ENCODE measurements at regions not wholly inside any gene's neighbourhood (a gene's known extent, or its start where the extent isn't known, plus 50 kb on each side); places are given as distances from the start of the nearest gene placed in this dataset.

- Mint-ChIP-seq H3K9me3 (ENCODE audit: low read depth) (peaks cover 5% of the 10 kb centered on the region), H3K27ac (ENCODE audit: unreplicated experiment) (no peak overlapping the region), H3K27me3 (ENCODE audit: low read depth) (no peaks in the 10 kb centered on the region), H3K36me3 (ENCODE audit: low read depth) (peaks cover 2% of the 10 kb centered on the region), H3K4me1 (ENCODE audit: low read depth) (peaks cover 17% of the 10 kb centered on the region), H3K4me3 (ENCODE audit: unreplicated experiment) (no peak overlapping the region)
- no peak for DNase-seq (ENCODE audit: low spot score)
- TF ChIP-seq, protein P1, sequence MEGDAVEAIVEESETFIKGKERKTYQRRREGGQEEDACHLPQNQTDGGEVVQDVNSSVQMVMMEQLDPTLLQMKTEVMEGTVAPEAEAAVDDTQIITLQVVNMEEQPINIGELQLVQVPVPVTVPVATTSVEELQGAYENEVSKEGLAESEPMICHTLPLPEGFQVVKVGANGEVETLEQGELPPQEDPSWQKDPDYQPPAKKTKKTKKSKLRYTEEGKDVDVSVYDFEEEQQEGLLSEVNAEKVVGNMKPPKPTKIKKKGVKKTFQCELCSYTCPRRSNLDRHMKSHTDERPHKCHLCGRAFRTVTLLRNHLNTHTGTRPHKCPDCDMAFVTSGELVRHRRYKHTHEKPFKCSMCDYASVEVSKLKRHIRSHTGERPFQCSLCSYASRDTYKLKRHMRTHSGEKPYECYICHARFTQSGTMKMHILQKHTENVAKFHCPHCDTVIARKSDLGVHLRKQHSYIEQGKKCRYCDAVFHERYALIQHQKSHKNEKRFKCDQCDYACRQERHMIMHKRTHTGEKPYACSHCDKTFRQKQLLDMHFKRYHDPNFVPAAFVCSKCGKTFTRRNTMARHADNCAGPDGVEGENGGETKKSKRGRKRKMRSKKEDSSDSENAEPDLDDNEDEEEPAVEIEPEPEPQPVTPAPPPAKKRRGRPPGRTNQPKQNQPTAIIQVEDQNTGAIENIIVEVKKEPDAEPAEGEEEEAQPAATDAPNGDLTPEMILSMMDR (IDR thresholded peaks at IDR 0.05), result no peak
Observed at GRCh38 chr10:31617757-31618156, 298.7 kb downstream of the ZEB1 start.

GRCh38 chr10:31617133-31617532 is 298.1 kb downstream of the ZEB1 start:
- peaks cover 17% of the 10 kb centered on the region for H3K4me1 Mint-ChIP-seq (ENCODE audit: low read depth)
- TF ChIP-seq, protein P1 (IDR thresholded peaks at IDR 0.05), result no peak
- peaks cover 2% of the 10 kb centered on the region for H3K36me3 Mint-ChIP-seq (ENCODE audit: low read depth)
- no peak overlapping the region for H3K27ac Mint-ChIP-seq (ENCODE audit: unreplicated experiment)
- H3K4me3 Mint-ChIP-seq (ENCODE audit: unreplicated experiment), result no peak overlapping the region
- H3K27me3 Mint-ChIP-seq (ENCODE audit: low read depth), result no peaks in the 10 kb centered on the region
- H3K9me3 Mint-ChIP-seq (ENCODE audit: low read depth), result peaks cover 5% of the 10 kb centered on the region
- DNase-seq (ENCODE audit: low spot score), result no peak

- no peaks in the 10 kb centered on the region for H3K27me3 Mint-ChIP-seq (ENCODE audit: low read depth)
- H3K4me1 Mint-ChIP-seq (ENCODE audit: low read depth), result peaks cover 13% of the 10 kb centered on the region
- TF ChIP-seq, protein P1 (IDR thresholded peaks at IDR 0.05), result no peak
- no peak overlapping the region for H3K27ac Mint-ChIP-seq (ENCODE audit: unreplicated experiment)
- peaks cover 2% of the 10 kb centered on the region for H3K36me3 Mint-ChIP-seq (ENCODE audit: low read depth)
- DNase-seq (ENCODE audit: low spot score), result no peak
- H3K4me3 Mint-ChIP-seq (ENCODE audit: unreplicated experiment), result no peak overlapping the region
- H3K9me3 Mint-ChIP-seq (ENCODE audit: low read depth), result peaks cover 5% of the 10 kb centered on the region
Observed at GRCh38 chr10:31615129-31615528, 296.1 kb downstream of the ZEB1 start.

- Mint-ChIP-seq H3K27me3 (ENCODE audit: low read depth) (no peaks in the 10 kb centered on the region), H3K27ac (ENCODE audit: unreplicated experiment) (no peak overlapping the region), H3K4me1 (ENCODE audit: low read depth) (peaks cover 10% of the 10 kb centered on the region), H3K4me3 (ENCODE audit: unreplicated experiment) (no peak overlapping the region), H3K9me3 (ENCODE audit: low read depth) (peaks cover 5% of the 10 kb centered on the region), H3K36me3 (ENCODE audit: low read depth) (peaks cover 2% of the 10 kb centered on the region)
- TF ChIP-seq, protein P1 (IDR thresholded peaks at IDR 0.05), result no peak
- DNase-seq (ENCODE audit: low spot score), result no peak
Observed at GRCh38 chr10:31614611-31615010, 295.6 kb downstream of the ZEB1 start.

DNA sequence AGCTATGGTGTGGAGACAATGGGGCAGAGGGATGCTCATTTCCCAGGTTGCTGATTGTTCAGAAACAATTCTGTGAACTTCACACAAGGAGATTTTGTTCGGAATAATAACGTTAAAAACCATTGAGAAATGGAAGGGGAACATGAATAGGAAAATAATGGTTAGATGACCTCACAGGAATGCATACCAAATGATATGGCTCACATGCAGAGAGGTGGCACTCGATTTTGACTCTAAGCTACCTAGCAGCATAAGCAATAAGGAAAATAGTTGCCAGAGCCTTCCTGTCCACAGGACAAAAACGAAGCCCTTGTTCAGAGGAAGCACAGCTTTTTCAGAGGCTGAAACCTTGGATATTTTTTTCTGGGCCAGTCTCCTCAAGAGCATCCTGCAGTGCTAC is 293.1 kb downstream of the ZEB1 start:
- Mint-ChIP-seq H3K27me3 (ENCODE audit: low read depth) (no peaks in the 10 kb centered on the region), H3K27ac (ENCODE audit: unreplicated experiment) (no peak overlapping the region)
- no peak for DNase-seq (ENCODE audit: low spot score)

More for the DNA sequence above, 293.1 kb downstream of the ZEB1 start:
- TF ChIP-seq, protein P1 (IDR thresholded peaks at IDR 0.05), result no peak
- Mint-ChIP-seq H3K36me3 (ENCODE audit: low read depth) (peaks cover 2% of the 10 kb centered on the region), H3K4me3 (ENCODE audit: unreplicated experiment) (no peak overlapping the region), H3K4me1 (ENCODE audit: low read depth) (peaks cover 6% of the 10 kb centered on the region), H3K9me3 (ENCODE audit: low read depth) (peaks cover 5% of the 10 kb centered on the region)
